ENCODE measurements at regions not wholly inside any gene's neighbourhood (a gene's known extent, or its start where the extent isn't known, plus 50 kb on each side); places are given as distances from the start of the nearest gene placed in this dataset.
A peak's percentile ranks its signal among the peaks of the same experiment; 100 is the strongest.
"Not testable (repeated sequence)": the region's sequence is repeated elsewhere in the genome, so short reads cannot be mapped to it uniquely, and the experiment has no call there.

DNA sequence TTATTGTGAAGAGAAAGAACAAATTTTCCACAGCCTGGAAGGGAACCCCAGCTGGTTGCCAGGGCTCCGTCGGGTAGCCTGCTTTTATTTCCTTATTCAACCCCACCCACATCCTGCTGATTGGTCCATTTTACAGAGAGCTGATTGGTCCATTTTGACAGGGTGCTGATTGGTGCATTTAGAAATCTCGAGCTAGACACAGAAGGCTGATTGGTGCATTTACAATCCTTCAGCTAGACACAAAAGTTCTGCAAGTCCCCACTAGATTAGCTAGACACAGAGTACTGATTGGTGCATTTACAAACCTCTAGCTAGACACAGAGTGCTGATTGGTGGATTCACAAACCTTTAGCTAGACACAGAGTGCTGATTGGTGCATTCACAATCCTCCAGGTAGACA lies 241.1 kb downstream of the TFEC start:
- not testable (repeated sequence) for DNase-seq

GRCh38 chr7:115782696-115783490 lies 247.7 kb downstream of the TFEC start:
- DNase-seq, result peak; percentile 80

DNA sequence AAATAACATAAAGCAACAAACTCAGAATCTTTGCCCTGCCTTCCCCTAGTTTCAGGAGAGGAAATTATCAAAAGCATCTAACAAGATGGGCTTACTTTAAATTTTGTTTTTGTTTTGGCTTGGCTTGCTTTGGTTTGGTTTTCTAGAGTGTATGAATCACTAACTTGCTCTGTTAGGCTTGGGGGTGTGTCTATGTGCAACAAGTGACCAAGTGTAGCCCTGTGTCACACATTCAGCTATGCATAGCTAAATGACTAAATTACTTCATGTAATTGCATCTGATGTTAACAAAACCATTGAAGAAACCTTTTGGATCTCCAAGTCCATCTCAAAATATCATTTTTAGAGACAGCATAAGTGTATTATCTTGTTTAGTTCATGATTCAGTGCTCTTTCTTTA lies 251.0 kb downstream of the TFEC start:
- DNase-seq, result no peak

DNA sequence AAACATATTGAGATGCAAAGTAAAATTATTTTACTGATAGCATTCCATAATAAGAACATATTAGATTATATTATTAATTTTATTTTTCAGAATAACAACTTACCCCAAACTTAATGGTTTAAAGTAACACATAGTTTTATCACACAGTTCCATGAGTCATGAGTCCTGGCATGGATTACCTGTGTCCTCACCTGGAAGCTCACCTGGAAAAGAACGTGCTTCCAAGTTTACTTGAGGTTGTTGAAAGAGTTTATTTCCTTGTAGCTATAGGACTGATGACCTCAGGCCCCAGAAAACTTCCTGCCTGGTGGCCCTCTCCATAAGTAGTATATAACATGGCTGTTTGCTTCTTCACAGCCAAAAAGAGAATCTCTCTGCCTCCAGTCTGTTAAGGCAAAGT lies 254.6 kb downstream of the TFEC start:
- DNase-seq, result no peak

- DNase-seq, result no peak
Observed at GRCh38 chr7:115763347-115763746, 267.2 kb downstream of the TFEC start.

DNA sequence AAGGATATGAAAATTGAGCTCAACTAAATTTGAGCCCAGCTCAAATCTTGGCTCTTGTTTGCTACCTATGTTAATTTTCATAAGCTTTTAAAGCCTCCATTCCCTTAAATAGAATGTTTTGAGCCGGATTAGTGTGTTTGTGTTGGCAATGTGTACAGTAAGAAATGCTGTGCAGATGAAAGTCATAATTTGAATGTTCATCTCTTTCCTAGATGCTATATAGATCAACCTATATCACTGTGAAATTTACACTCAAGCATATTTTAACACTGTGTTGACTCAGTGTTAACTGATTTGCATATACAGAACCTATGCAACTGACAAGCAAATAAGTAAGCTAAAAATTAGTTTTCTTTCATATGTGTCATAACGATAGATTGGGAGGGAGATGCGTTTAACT lies 272.5 kb downstream of the TFEC start:
- DNase-seq, result no peak

- no peak for DNase-seq
Observed at GRCh38 chr7:115754226-115754625, 276.3 kb downstream of the TFEC start.

GRCh38 chr7:115749924-115750323 lies 280.6 kb downstream of the TFEC start:
- DNase-seq, result no peak

- DNase-seq, result peak; percentile 33
Observed at GRCh38 chr7:115748123-115748738, 282.3 kb downstream of the TFEC start.

DNA sequence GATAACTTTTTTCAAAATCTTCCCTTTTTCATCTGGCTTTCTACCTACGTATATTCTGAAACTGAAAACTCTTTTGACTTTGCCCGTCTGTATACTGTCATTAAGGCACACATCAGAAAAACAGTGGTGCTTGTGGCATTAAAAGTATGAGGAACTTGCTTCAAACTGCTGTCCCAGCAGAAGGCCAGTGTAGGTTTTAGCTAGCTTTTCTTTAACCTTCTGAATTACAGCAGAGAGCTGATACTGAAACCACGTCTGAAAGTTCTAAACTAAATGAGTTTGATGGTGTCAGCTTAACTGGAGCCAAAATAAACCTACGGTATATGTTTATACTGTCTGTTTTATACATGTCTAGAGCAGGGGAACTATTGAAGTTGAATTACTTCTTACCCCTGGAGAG lies 283.4 kb downstream of the TFEC start:
- no peak for DNase-seq

GRCh38 chr7:115740043-115740442 lies 290.5 kb downstream of the TFEC start:
- no peak for DNase-seq

- no peak for DNase-seq
Observed at GRCh38 chr7:115734641-115735040, 295.9 kb downstream of the TFEC start.

DNA sequence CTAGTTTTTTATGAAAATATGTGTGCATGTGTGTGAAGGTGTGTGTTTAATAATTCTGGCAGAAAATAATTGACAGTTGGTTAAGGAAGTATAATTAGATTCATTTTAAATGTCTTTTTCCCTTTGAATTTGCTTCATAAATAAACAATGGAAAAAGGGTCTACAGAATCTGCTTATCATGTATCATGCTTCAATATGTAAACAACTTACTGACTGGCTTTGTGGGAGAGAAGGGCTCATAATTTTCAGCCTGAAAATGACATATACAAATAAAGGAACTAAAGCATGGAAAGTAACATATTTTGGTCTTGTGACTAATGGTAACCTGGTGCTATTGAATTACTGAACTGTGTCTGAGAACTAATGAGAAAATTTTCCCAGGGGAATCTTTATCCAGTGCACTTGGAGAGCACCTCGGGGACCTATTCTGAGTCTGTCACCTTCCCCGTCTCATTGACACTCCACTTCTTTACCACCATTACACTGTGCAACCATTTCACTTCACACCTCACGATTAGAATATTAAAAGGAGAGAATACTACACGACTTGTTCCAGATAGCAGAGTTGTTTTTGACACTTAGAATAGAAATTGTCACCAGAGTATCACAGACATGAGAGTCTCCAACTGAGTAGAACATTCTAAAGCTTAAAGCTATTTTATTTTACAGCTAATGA lies 298.6 kb downstream of the TFEC start:
- no peak for DNase-seq

DNA sequence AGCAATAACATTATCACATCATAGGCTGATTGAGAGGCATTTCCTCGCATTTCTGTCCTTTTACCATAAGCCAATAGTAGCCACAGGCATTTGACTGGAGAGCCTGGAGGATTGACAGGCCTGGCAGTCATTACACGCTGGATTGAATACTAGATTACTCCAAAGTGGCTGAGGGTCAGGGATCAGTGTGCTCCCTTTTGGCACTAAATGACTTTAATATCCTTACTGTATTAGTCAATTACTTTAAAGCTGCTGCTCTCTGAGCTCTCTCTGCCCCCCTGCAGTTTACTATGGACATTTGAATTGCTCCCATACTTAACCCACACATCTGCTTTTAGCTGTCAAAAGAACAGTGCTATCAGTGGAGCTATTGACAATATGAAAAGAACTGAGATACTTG lies 302.0 kb downstream of the TFEC start:
- DNase-seq, result peak; percentile 55

- peak; percentile 87 for DNase-seq
Observed at GRCh38 chr7:115724400-115725056, 306.0 kb downstream of the TFEC start.

DNA sequence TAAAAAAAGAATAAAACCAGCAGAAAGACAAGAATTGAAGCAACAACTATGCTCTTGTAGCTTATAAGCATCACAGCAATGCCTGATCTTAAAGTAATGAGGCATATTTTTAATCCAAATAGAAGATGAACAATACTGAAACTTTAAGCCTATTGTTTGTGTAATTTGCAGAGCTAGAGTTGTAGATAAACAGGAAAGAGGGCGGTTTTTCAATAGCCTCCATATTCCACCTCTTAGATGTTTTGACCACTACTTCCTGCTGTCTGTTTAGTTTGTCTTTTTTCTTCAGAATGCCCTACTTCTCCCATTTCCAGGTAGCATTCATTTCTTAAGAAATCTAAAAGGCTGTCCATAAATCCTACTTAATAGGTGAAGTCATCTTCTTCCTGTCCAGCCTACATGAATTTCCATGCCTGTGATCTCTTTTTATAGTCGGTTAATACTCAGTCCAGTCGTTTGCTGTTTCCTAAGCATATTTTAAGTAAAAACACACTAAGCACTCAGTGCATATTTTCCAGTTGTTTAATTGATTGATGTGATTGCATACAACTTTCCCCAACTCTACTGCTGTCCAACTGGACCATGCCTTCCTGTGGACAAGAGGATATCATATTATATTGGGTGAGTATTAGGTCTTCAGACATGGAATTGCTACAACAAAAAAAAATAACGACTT lies 308.1 kb downstream of the TFEC start:
- no peak for DNase-seq

- DNase-seq, result no peak
Observed at GRCh38 chr7:115721293-115722217, 309.0 kb downstream of the TFEC start.

DNA sequence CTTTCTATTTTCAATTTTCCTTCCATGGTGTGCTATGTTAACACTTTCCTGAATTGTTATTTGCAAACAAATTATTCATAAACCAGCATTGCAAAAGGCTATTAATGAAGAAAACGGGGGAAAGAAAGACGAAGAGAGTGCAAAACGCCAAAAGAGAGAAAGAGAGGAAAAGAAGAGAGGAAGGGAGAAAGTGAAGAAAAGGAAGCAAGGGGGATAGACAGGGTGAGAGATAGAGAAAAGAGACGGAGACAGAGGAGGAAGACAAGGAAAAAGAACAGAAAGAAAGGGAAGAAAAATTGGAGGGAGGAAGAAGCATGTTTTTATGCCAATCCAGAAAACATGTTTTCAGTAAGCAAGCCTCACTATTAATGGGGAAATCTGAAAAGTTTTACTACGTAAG lies 310.6 kb downstream of the TFEC start:
- no peak for DNase-seq

- DNase-seq, result no peak
Observed at GRCh38 chr7:115709664-115710063, 320.9 kb downstream of the TFEC start.

DNA sequence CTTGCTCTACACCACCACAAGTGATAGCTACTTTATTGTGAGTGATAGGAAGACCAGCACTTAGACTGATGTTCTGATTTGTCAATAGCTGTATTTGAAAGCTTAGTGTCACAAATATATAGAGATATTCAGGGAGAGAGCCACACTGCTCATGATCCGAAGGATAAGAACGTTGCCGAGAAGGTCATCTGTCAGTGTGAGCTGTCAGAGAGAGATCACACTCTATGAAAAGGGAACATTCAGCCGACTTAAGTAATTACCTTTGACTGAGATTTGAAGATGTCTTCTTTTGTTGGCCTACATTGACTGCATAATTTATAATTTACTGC lies 322.6 kb downstream of the TFEC start:
- no peak for DNase-seq

- peak; percentile 96 for DNase-seq
Observed at GRCh38 chr7:115707258-115708012, 323.1 kb downstream of the TFEC start.

Measured in COR-L47 (cell line).